Hematopoietic multipotent progenitor cell treated with erythropoietin and hydrocortisone succinate and interleukin-3 and kit ligand, for 15 days (in vitro differentiated cells): ENCODE measurements at regions not wholly inside any gene's neighbourhood (a gene's known extent, or its start where the extent isn't known, plus 50 kb on each side); places are given as distances from the start of the nearest gene placed in this dataset.

ENCODE experiments used
- DNase-seq: peaks from one replicate; pipeline ENCODE4 v3.0.0-alpha.2; 2015; ENCODE audit warnings: low spot score

GRCh38 chr13:85538957-85539356 lies 260.3 kb downstream of the SLITRK6 start:
- DNase-seq = no peak

DNA sequence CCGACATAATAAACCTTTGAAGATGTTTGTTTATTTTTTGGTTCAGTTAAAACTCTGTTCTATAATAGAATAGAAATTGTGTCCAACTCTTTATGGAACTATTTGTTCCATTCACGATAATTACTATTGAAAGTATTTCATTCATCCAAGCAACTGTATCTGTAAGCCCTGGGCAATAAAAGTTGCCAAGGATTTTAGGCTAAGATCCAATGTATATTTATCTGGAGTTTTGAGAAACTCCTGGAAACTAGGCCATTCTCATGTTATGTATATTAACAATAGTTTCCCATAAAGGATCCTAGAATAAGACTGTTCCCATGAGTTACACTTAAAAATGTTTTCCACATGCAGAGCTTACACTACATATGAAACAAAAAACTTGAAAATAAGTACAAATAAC lies 261.6 kb downstream of the SLITRK6 start:
- no peak for DNase-seq

GRCh38 chr13:85536706-85537105 lies 262.5 kb downstream of the SLITRK6 start:
- no peak for DNase-seq

DNA sequence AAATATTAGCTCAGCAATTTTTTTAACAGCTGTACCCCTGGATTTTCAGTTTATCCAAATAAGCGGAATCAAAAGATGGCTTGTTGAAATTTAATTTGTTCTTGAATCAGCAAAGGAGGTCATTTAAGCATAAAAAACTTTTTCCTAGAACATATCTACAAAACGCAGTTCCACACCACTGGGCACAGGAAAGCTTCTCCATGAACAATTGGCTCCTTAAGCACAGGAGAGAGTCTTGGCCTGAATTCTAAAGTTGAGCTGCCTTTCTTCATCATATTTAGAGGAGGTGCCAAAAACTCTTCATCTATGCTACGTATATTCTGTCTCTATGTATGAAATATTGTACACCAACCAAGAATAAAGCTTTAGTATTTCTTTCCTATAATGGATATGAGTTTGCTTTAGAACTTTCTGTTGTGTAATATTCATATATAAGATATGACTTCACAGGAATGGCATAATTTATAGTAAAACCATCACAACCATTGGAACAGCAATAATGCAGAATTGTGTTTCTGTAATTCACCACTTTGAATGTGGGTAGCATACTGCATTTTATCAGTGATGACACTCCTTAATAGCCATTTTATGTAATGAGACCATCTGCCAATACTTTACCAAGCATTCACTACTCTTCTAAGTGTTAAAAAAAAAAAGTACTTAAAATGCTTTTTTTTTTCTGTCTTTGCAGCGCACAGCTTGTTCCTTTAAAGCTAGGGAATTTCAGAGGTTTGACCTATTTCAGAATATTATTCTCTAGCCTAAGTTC lies 263.7 kb downstream of the SLITRK6 start:
- no peak for DNase-seq

DNA sequence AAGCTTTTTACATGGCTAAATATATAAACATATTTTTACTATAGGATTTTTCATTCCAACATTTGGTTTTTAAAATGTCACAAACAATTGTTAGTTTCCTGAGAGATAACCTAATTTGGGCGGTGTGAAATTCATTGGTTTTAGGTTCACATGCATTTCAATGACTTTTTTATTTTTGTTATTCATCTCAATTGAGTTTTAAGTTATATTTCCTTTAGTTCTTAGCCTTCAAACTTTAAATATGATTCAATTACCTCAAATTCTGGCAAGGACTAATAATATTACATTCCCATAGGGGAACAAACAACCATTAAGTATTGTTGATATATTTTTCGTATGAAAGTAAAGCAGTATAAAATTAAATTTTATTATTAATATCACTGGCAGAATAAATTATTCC lies 265.3 kb downstream of the SLITRK6 start:
- no peak for DNase-seq

GRCh38 chr13:85529218-85529594 lies 270.0 kb downstream of the SLITRK6 start:
- DNase-seq = no peak

- DNase-seq = no peak
Observed at GRCh38 chr13:85528491-85529217, 270.6 kb downstream of the SLITRK6 start.

- no peak for DNase-seq
Observed at GRCh38 chr13:85527316-85527715, 271.9 kb downstream of the SLITRK6 start.

DNA sequence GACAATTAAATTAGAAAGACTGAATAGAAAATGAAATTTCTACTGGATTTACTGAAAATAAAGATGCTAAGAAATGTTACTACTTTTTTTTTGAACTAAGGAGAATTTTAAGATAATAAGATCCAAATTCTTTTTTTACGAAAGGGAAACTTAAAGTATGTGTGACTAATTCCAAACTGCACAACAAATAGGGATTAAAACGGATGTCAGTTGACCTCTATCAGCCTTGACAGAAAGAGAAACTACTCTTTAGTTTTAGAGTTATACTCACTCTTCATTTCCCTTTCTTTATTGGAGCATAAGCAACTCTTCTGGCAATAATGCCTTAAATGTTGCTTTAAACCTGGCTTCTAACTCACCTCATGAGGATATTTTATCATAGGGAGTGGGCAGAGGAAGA lies 273.8 kb downstream of the SLITRK6 start:
- DNase-seq = no peak

DNA sequence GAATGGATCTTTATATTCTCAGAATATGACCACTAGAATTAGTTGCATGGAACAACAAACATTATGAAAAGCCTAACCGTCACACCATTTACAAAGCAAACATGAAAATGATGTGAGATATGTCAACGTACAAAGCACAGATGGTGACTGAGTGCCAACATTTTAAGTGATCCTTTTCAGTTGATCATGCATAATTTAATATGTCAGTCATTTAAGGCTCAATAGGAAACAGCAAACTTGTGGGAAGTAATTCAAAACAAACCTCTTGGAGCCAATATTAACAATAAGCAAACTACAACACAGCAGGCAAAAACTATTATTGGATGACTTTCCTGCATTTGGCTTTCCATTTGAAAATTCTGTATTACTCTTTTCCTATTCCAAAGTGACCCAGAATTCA lies 277.6 kb downstream of the SLITRK6 start:
- no peak for DNase-seq

DNA sequence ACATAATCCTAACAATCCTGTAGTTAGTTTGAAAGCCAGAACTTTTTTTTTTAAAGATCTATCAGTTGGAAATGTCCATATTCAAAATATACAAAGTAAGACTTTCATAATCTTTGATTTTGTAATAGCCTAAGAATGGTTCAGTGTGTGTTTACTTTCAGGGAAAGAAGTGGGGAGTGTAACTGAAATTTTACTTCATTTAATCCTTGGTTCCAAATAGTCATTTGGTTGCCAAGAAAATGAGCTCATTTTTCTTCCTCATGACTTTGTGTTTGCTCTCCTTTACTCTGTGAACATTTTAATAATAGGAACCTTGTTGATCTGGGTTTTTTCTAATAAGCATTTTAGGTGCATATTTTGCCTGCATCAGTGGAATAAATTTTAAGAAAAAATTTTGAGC lies 278.8 kb downstream of the SLITRK6 start:
- DNase-seq = no peak

- no peak for DNase-seq
Observed at GRCh38 chr13:85519363-85519762, 279.9 kb downstream of the SLITRK6 start.

GRCh38 chr13:85512421-85512820 lies 286.8 kb downstream of the SLITRK6 start:
- no peak for DNase-seq

DNA sequence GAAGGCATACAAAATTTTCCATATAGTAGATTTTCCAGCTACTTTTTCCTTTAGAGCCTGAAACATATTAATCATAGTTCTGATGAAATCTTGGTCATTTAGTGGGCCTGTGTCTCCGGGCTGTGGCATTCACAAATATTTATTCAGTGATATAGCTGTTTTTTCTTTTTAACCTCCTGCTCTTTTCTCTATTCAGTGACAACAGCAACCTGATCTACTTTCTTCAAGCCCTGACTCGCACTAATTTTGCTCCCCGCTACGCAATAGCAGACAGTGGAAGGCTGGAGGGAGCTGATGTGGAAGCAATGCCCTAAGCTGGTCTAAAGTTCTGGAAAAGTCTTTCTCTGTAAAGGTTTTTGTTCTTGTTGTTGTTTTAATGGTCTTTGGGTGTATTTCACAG lies 289.7 kb downstream of the SLITRK6 start:
- DNase-seq = no peak

- no peak for DNase-seq
Observed at GRCh38 chr13:85508683-85509329, 290.4 kb downstream of the SLITRK6 start.

DNA sequence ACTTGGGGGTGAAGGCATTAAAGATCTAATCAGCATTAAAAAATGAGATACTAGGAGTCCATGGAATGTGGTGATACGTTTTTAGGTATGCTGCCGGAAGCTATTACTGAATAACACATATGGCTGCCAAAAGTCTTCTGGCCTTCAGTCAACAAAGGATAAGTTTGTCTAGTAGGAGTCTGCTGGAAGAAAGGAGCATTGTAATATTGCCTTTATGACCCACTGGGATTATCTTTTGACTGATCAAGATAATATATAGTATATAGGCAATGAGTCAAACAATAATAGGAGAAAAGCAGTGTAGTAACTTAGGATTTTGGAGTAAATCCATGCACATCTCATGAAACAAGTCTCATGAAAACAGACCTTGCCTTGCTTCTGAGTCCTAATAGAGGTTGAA lies 295.4 kb downstream of the SLITRK6 start:
- no peak for DNase-seq

- DNase-seq = no peak
Observed at GRCh38 chr13:85501616-85502015, 297.6 kb downstream of the SLITRK6 start.

- no peak for DNase-seq
Observed at GRCh38 chr13:85500696-85501256, 298.4 kb downstream of the SLITRK6 start.

- DNase-seq = no peak
Observed at GRCh38 chr13:85498774-85499173, 300.4 kb downstream of the SLITRK6 start.

- no peak for DNase-seq
Observed at GRCh38 chr13:85497652-85498051, 301.6 kb downstream of the SLITRK6 start.

DNA sequence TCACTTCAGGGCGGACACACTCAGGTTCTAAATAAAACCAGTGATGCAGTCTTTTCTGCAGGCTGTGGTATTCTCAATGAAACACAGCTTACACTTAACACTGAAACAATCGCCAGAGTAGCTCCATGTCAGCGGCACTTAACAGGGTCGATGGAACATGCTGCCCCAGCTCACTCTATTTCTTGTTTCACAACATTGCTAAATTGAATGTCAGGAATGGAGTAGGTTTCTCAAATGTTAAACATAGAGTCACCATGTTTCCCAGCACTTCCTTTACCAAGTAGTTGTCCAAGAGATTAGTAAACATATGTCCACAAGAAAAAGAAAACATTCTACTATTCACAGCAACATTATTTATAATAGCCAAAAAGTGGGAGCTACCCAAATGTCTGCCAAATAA lies 306.9 kb downstream of the SLITRK6 start:
- DNase-seq = no peak

GRCh38 chr13:85486663-85487062 lies 312.6 kb downstream of the SLITRK6 start:
- no peak for DNase-seq

- no peak for DNase-seq
Observed at GRCh38 chr13:85473144-85473543, 326.1 kb downstream of the SLITRK6 start.
